ENCODE measurements at regions not wholly inside any gene's neighbourhood (a gene's known extent, or its start where the extent isn't known, plus 50 kb on each side); places are given as distances from the start of the nearest gene placed in this dataset.

- Histone ChIP-seq H3K27me3 (no peaks in the 10 kb centered on the region), H3K4me1 (ENCODE audit: insufficient read depth) (no peaks in the 10 kb centered on the region), H3K27ac (no peak overlapping the region), H3K9me3 (no peaks in the 10 kb centered on the region), H3K36me3 (no peaks in the 10 kb centered on the region), H3K4me3 (no peak overlapping the region)
- 22 to 44% (median 24%) methylated on average over 3 of the region's 3 CpGs for WGBS, 3 donors
- TF ChIP-seq EP300 (IDR thresholded peaks at IDR 0.05) (no peak), POLR2A (IDR thresholded peaks at IDR 0.05) (no peak), CTCF (IDR thresholded peaks at IDR 0.05) (no peak)
- DNase-seq: no peak
- intact Hi-C loops (cut with DNase I): no loop called here
These were observed 89.5 kb upstream of the ARAP3 start for GRCh38 chr5:141771562-141771961.

DNA sequence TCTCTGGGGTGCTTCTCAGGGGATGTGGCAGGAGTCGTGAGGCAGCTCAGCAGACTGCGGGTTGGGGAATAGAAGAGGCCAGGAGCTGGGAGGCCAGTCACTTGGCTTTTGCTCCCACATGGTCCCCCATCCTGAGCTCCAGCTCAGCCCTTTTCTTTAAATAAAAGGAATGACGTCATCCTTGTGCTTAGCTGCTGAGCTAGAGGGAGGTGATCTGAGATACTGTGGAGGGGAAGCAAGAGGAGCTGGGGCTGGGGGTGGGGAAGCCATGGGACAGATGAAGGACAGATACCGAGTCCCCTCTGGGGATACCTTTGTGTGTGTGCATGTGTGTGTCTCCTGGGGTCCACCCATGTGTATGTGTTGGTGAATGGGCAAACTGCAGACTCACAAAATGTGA is 89.0 kb upstream of the ARAP3 start:
- WGBS, 3 donors: 47 to 65% (median 62%) methylated on average over 4 of the region's 4 CpGs
- Histone ChIP-seq H3K27me3 (no peaks in the 10 kb centered on the region), H3K36me3 (no peaks in the 10 kb centered on the region), H3K27ac (no peak overlapping the region), H3K4me3 (no peak overlapping the region), H3K4me1 (ENCODE audit: insufficient read depth) (no peaks in the 10 kb centered on the region), H3K9me3 (no peaks in the 10 kb centered on the region)
- intact Hi-C loops (cut with DNase I): no loop called here
- no peak for DNase-seq
- TF ChIP-seq CTCF (IDR thresholded peaks at IDR 0.05): no peak
- TF ChIP-seq EP300 (IDR thresholded peaks at IDR 0.05): no peak
- TF ChIP-seq POLR2A (IDR thresholded peaks at IDR 0.05): no peak

GRCh38 chr5:141769671-141770070 is 87.6 kb upstream of the ARAP3 start:
- Histone ChIP-seq H3K36me3 (no peaks in the 10 kb centered on the region), H3K4me3 (no peak overlapping the region), H3K27ac (no peak overlapping the region), H3K4me1 (ENCODE audit: insufficient read depth) (no peaks in the 10 kb centered on the region), H3K27me3 (no peaks in the 10 kb centered on the region), H3K9me3 (no peaks in the 10 kb centered on the region)
- TF ChIP-seq CTCF (IDR thresholded peaks at IDR 0.05): no peak
- TF ChIP-seq POLR2A (IDR thresholded peaks at IDR 0.05): no peak
- no peak for TF ChIP-seq EP300 (IDR thresholded peaks at IDR 0.05)
- intact Hi-C loops (cut with DNase I): no loop called here
- no peak for DNase-seq
- WGBS, 3 donors: 57 to 86% (median 82%) methylated on average over 3 of the region's 3 CpGs

GRCh38 chr5:141767671-141768070 is 85.6 kb upstream of the ARAP3 start:
- DNase-seq: no peak
- Histone ChIP-seq H3K27me3 (no peaks in the 10 kb centered on the region), H3K9me3 (no peaks in the 10 kb centered on the region), H3K27ac (no peak overlapping the region), H3K36me3 (no peaks in the 10 kb centered on the region), H3K4me3 (no peak overlapping the region), H3K4me1 (ENCODE audit: insufficient read depth) (no peaks in the 10 kb centered on the region)
- intact Hi-C loops (cut with DNase I): no loop called here
- TF ChIP-seq POLR2A (IDR thresholded peaks at IDR 0.05) (no peak), EP300 (IDR thresholded peaks at IDR 0.05) (no peak), CTCF (IDR thresholded peaks at IDR 0.05) (no peak)
- 91 to 93% (median 92%) methylated on average over 15 of the region's 15 CpGs for WGBS, 3 donors
